ENCODE measurements at regions not wholly inside any gene's neighbourhood (a gene's known extent, or its start where the extent isn't known, plus 50 kb on each side); places are given as distances from the start of the nearest gene placed in this dataset.

DNA sequence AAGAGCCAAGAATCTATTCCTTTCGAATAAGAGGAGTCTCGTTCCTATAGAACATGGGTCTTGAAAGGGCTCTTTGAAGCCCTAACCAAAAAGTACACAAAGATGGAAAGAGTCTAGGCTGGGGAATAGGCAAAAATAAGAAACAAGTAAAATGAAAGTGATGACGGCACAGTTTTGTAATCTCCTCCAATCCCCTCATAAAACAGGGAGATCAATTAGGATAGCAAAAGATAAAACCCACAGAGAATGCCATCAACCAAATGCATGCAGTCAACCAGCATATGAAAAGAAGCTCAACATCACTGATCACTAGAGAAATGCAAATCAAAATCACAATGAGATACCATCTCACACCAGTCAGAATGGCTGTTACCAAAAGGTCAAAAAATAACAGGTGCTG is 122.4 kb upstream of the LSM14A start:
- TF ChIP-seq, protein P1, sequence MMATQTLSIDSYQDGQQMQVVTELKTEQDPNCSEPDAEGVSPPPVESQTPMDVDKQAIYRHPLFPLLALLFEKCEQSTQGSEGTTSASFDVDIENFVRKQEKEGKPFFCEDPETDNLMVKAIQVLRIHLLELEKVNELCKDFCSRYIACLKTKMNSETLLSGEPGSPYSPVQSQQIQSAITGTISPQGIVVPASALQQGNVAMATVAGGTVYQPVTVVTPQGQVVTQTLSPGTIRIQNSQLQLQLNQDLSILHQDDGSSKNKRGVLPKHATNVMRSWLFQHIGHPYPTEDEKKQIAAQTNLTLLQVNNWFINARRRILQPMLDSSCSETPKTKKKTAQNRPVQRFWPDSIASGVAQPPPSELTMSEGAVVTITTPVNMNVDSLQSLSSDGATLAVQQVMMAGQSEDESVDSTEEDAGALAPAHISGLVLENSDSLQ (IDR thresholded peaks at IDR 0.05), result no peak
- no peak for TF ChIP-seq ZNF384 (IDR thresholded peaks at IDR 0.05)
- no peak for TF ChIP-seq SUZ12 (IDR thresholded peaks at IDR 0.05)
- TF ChIP-seq FOXM1 (IDR thresholded peaks at IDR 0.05; ENCODE audit: borderline replicate concordance), result no peak

Measured in HEK293T (cell line).